Activated CD4-positive, alpha-beta T cell treated with anti-CD3 and anti-CD28 coated beads, Interleukin-2, amount 10 ng/mL, durations not matched to agents 7 days and 5 days (primary cell): ENCODE measurements at regions not wholly inside any gene's neighbourhood (a gene's known extent, or its start where the extent isn't known, plus 50 kb on each side); places are given as distances from the start of the nearest gene placed in this dataset.
"Not testable (repeated sequence)": the region's sequence is repeated elsewhere in the genome, so short reads cannot be mapped to it uniquely, and the experiment has no call there.

Source experiments
- CTCF ChIA-PET: fragments of 350-600 bp; sonication (Branson Sonifier 250); formaldehyde crosslinking; loops from one replicate; lab custom pipeline; 2021; ENCODE audit warnings: antibody characterized with exemption; lab: Charles Lee
- POLR2A ChIA-PET: fragments of 350-600 bp; sonication (Branson Sonifier 250); formaldehyde crosslinking; loops from one replicate; lab custom pipeline; 2021; ENCODE audit warnings: antibody characterized with exemption; lab: Charles Lee
- DNase-seq: peaks from one replicate; pipeline ENCODE4 v3.0.0-alpha.2; 2020
- H3K27ac Mint-ChIP-seq: one replicate; pipeline ENCODE4 v1.8.0; 2021; ENCODE audit warnings: mild to moderate bottlenecking, moderate library complexity, mixed read lengths
- H3K27me3 Mint-ChIP-seq: one replicate; pipeline ENCODE4 v1.8.0; 2021; ENCODE audit warnings: mixed read lengths
- H3K36me3 Mint-ChIP-seq: one replicate; pipeline ENCODE4 v1.8.0; 2021; ENCODE audit warnings: low read depth, mixed read lengths
- H3K4me1 Mint-ChIP-seq: one replicate; pipeline ENCODE4 v1.8.0; 2021; ENCODE audit warnings: mixed read lengths
- H3K4me3 Mint-ChIP-seq: one replicate; pipeline ENCODE4 v1.8.0; 2021; ENCODE audit warnings: mild to moderate bottlenecking, moderate library complexity, mixed read lengths
- H3K9me3 Mint-ChIP-seq: one replicate; pipeline ENCODE4 v1.8.0; 2021; ENCODE audit warnings: mixed read lengths

GRCh38 chr21:13985865-13986863 is 224.6 kb downstream of the LIPI start:
- H3K4me1 Mint-ChIP-seq, H3K27me3 Mint-ChIP-seq, H3K27ac Mint-ChIP-seq, H3K4me3 Mint-ChIP-seq, POLR2A ChIA-PET, H3K9me3 Mint-ChIP-seq, CTCF ChIA-PET, DNase-seq, H3K36me3 Mint-ChIP-seq: not testable (repeated sequence)

GRCh38 chr21:13985137-13985864 is 225.5 kb downstream of the LIPI start:
- H3K36me3 Mint-ChIP-seq, H3K27ac Mint-ChIP-seq, H3K27me3 Mint-ChIP-seq, DNase-seq, H3K4me3 Mint-ChIP-seq, CTCF ChIA-PET, H3K9me3 Mint-ChIP-seq, POLR2A ChIA-PET, H3K4me1 Mint-ChIP-seq: not testable (repeated sequence)

GRCh38 chr21:13984728-13985127 is 226.0 kb downstream of the LIPI start:
- H3K9me3 Mint-ChIP-seq, CTCF ChIA-PET, DNase-seq, H3K36me3 Mint-ChIP-seq, POLR2A ChIA-PET, H3K27me3 Mint-ChIP-seq, H3K4me1 Mint-ChIP-seq, H3K4me3 Mint-ChIP-seq, H3K27ac Mint-ChIP-seq: not testable (repeated sequence)

GRCh38 chr21:13981176-13982087 is 229.3 kb downstream of the LIPI start:
- H3K27ac Mint-ChIP-seq, H3K4me1 Mint-ChIP-seq, H3K36me3 Mint-ChIP-seq, DNase-seq, H3K9me3 Mint-ChIP-seq, H3K4me3 Mint-ChIP-seq, POLR2A ChIA-PET, H3K27me3 Mint-ChIP-seq: not testable (repeated sequence)
- CTCF ChIA-PET = interaction anchor here (0.7 kb wide), 1 partner anchor 289 kb away, joined by 3 read pairs; no protein-coding TSS in a partner anchor

GRCh38 chr21:13980115-13980662 is 230.6 kb downstream of the LIPI start:
- H3K36me3 Mint-ChIP-seq, H3K4me1 Mint-ChIP-seq, POLR2A ChIA-PET, H3K9me3 Mint-ChIP-seq, H3K27me3 Mint-ChIP-seq: not testable (repeated sequence)
- CTCF ChIA-PET = interaction anchor here (0.7 kb wide), 1 partner anchor 290 kb away, joined by 3 read pairs; no protein-coding TSS in a partner anchor
- H3K27ac Mint-ChIP-seq = peak overlapping the region; percentile 81
- H3K4me3 Mint-ChIP-seq = peak overlapping the region; percentile 84
- DNase-seq = peak; percentile 65

- H3K4me1 Mint-ChIP-seq, DNase-seq: not testable (repeated sequence)
- H3K27ac Mint-ChIP-seq = peak overlapping the region; percentile 81
Observed at GRCh38 chr21:13979608-13980007, 231.1 kb downstream of the LIPI start.

GRCh38 chr21:13974582-13974981 is 236.2 kb downstream of the LIPI start:
- CTCF ChIA-PET, H3K36me3 Mint-ChIP-seq, H3K27me3 Mint-ChIP-seq, H3K4me1 Mint-ChIP-seq, H3K27ac Mint-ChIP-seq, POLR2A ChIA-PET, DNase-seq, H3K9me3 Mint-ChIP-seq, H3K4me3 Mint-ChIP-seq: not testable (repeated sequence)

More at GRCh38 chr21:13979608-13980007, 231.1 kb downstream of the LIPI start:
- POLR2A ChIA-PET, H3K27me3 Mint-ChIP-seq, H3K36me3 Mint-ChIP-seq, H3K9me3 Mint-ChIP-seq, CTCF ChIA-PET: not testable (repeated sequence)
- H3K4me3 Mint-ChIP-seq = peak overlapping the region; percentile 84

- H3K27ac Mint-ChIP-seq, H3K9me3 Mint-ChIP-seq, DNase-seq, H3K4me1 Mint-ChIP-seq, CTCF ChIA-PET, H3K4me3 Mint-ChIP-seq, H3K36me3 Mint-ChIP-seq, POLR2A ChIA-PET, H3K27me3 Mint-ChIP-seq: not testable (repeated sequence)
Observed at GRCh38 chr21:13969853-13970252, 240.9 kb downstream of the LIPI start.

GRCh38 chr21:13969002-13969401 is 241.8 kb downstream of the LIPI start:
- H3K27ac Mint-ChIP-seq, CTCF ChIA-PET: not testable (repeated sequence)

GRCh38 chr21:13963259-13963658 is 247.5 kb downstream of the LIPI start:
- H3K9me3 Mint-ChIP-seq, H3K27ac Mint-ChIP-seq, H3K4me1 Mint-ChIP-seq, CTCF ChIA-PET, H3K4me3 Mint-ChIP-seq, H3K27me3 Mint-ChIP-seq, POLR2A ChIA-PET, H3K36me3 Mint-ChIP-seq, DNase-seq: not testable (repeated sequence)

More at GRCh38 chr21:13969002-13969401, 241.8 kb downstream of the LIPI start:
- H3K4me1 Mint-ChIP-seq, H3K27me3 Mint-ChIP-seq, POLR2A ChIA-PET, DNase-seq, H3K36me3 Mint-ChIP-seq, H3K4me3 Mint-ChIP-seq, H3K9me3 Mint-ChIP-seq: not testable (repeated sequence)

GRCh38 chr21:13937236-13937635 is 273.5 kb downstream of the LIPI start:
- DNase-seq = no peak
- POLR2A ChIA-PET = no interaction called here
- Mint-ChIP-seq H3K4me1 (no peaks in the 10 kb centered on the region), H3K27me3 (no peaks in the 10 kb centered on the region), H3K4me3 (no peak overlapping the region), H3K9me3 (peaks cover 9% of the 10 kb centered on the region), H3K27ac (no peak overlapping the region), H3K36me3 (peaks cover 2% of the 10 kb centered on the region)
- CTCF ChIA-PET = no interaction called here
